HG03039 (cell line): ENCODE measurements at regions not wholly inside any gene's neighbourhood (a gene's known extent, or its start where the extent isn't known, plus 50 kb on each side); places are given as distances from the start of the nearest gene placed in this dataset.

Source experiments
- ATAC-seq: cut with Tn5 transposase; IDR thresholded peaks from one replicate; pipeline ENCODE4 v1.9.1; 2021; ENCODE audit warnings: mild to moderate bottlenecking, moderate library complexity; ENCODE audit not compliant: unreplicated experiment

DNA sequence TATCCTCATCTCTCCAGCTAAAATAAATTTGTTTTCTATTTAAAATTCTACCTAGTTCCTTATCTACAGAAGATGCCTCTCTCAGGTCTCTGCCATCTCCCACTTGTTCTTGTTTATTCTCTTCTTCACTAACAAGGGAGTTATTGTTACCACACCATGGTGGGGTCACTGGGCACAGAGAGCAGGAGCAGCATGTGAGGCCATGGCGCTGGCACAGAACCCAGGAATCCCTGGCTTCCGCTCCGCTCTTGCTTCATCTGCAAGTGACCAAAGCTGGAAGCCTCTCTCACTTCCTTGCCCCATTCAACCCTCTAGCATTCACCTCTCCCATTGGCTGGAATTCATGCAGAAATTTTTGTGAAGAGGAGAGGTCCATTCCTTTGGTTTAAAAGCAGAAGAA, 190.7 kb upstream of the NCAM1 start:
- no peak for ATAC-seq

- ATAC-seq, result no peak
Observed at GRCh38 chr11:112771851-112772250, 189.4 kb upstream of the NCAM1 start.

DNA sequence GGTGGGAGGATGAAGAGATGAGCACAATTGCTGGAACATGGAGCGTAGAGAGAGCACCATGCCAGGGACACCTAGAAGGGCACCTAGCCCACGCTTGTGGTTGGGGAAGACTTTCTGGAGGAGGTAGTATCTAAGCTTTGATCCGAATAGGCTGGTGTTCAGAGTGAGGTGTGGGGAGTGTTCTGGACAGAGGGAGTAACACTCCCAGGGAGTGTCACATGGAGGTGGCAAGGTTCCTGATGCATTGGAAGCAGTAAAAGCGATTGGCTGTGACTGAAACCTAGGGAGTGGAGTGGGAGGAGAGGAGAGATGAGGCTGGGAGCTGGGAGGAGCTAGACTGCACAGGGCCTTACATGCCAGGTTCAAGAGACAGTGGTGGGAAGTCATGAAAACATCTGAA, 188.0 kb upstream of the NCAM1 start:
- ATAC-seq, result no peak

DNA sequence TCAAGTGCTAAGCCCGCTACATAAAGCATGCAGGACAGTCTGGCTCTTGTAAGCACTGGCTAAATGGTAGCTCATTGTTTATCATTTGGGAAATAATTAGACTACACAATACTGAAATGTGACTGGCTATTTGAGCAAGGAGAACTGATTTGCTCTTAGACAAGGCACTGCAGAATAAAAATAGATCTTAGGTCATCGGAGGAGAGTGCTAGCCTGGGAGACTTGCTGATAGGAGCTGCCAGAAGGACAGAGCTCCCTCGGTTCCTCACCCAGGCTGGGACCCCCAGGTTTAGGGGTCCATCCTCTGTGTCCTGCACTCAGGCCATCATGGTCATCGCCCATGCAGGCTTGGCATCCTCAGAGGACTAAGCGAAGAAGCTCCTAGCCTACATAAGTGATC, 184.4 kb upstream of the NCAM1 start:
- ATAC-seq, result no peak

DNA sequence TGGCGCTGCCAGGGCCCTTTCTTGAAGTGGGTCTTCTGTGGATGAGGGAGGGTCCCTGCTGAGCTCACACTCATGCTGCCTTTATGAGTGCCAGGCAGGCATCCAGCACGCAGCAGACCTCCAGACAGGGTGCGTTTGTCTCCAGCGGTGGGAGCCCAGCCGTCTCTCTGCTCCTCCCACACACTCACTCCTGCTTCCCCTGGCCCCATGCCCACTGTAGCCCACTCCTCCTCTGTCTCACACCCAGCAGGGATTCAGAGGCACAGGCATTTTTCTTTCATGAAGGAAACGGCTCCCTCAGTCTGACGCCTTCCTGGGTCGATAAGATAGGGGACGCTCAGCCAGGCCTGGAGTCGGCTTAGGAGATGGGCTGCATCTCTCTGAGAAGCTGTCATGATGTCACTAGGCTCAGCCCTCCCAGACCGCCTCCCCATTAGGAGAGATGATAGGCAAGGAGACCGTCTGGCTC, 183.9 kb upstream of the NCAM1 start:
- no peak for ATAC-seq

DNA sequence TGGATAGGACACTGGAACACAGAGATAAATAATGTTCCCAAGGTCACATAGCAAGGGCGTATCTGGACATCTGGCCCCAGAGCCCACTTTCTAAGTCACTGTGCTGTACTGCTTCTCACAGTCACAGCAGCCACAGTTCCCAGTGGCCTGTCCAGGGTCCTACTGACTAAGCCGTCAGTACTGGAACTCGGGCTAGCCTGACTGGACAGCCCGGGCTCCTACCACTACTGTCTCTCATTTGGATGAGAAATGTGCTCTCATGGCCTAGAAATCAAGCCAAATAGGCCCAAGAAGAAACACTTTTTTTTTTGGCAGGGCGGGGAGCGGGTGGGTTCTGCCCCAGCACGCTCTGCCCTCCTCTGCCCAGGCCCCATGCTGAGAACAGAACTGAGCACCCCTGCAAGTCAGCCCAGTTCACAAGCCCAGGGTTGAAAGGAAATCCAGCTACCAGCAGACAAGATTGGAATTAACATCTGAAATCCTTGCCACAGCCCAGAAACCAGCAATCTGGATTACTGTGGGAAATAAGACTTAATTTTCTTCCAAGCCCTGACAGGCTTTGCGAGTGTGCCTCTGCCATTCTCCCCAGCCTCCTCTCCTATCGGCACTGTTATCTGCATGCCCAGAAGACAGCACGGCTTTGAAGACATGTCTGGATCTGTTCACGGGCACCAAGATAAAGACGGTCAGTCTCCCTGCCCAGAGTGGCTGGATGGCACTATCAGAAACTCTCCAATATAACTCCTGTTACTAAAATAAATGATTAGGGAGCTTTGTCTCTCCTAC, 182.9 kb upstream of the NCAM1 start:
- ATAC-seq, result no peak

- ATAC-seq, result no peak
Observed at GRCh38 chr11:112778877-112779266, 182.3 kb upstream of the NCAM1 start.

DNA sequence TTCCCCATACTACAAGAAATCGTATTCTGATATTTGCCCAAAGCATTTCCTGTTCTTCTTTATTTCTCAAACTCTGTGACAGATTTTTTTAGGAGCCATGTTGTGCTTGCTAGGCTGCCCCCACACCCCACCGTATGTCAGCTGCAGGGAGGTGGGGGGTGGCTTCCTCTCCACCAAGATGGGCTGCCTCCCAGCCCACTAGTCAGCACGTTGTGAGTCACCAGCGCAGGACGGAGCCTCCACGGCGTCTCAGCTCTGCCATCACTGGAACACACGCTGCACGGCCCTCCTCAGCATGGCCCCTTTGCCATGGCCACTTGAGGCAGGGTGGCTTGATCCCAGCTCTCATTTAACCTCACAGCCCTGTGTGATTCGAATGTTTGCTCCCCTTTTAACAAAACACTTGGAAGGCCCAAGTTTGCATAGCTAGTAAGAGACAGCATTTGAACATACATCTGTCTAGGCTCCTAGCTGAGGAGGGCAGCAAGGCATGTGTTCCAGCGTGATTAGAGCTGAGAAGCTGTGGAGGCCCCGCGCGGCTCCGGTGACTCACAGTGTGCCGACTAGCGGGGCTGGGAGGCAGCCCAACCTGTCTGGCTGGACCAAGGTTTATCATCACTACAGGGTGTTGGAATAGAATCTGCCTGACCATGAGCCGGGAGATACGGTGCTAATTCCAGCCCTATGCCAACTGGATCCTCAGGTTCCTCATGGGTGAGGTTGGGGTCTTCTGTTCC, 180.7 kb upstream of the NCAM1 start:
- ATAC-seq, result no peak

- ATAC-seq, result no peak
Observed at GRCh38 chr11:112783945-112784322, 177.3 kb upstream of the NCAM1 start.

DNA sequence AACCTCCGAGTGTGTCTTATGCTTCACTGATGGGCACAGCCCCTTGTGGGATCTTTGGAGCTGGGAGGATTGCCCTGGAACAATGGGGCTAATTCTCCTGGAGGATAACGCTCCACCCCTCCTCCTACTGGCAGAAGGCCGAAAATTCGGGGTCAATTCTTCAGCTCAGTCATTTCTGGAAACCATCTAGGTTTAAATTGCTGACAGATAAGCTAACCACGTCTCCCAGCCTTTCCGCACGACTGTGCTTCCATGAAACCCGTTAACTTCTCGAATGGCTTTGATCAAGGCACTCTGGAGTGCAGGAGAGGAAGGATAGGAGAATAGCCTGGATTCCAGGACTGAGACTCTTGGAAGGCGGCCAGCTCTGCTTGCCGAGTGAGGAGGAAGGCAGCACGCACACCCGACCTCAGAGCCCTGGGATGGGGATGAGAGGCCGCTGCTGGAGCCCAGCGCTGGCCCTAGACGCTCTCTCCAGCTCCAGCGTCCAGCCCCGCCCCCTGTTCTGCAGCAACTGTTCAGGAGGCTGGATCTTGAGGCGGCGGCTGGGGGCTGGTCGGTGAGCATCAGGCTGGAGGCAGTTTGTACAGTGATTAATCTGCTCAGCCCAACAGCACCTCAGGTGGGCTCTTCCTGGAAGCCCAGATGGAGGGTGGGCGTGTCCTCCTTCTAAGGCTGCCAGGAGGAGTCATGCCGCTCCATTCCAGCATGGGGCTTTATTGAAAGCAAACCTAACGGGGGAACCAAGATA, 176.7 kb upstream of the NCAM1 start:
- ATAC-seq, result no peak

DNA sequence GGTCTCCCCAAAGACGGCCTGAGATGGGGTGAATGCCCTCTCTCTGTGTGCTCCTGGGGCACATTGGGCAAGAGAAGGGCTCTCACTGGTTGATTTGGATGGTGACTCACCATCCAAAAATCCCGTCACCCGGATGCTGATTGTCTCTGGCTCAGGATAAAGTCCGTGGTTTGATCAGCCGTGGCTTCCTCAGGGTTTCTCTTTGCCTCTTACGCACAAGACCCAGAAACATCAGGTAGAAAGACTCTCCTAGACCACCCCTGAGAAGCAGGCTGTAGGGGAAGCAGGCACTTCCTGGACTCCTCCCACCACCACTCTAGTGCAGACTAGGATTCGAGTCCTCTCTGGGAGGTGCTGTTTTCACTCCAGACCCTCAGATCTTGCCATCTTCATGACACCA, 176.1 kb upstream of the NCAM1 start:
- ATAC-seq, result no peak

GRCh38 chr11:112785719-112786118, 175.5 kb upstream of the NCAM1 start:
- no peak for ATAC-seq

DNA sequence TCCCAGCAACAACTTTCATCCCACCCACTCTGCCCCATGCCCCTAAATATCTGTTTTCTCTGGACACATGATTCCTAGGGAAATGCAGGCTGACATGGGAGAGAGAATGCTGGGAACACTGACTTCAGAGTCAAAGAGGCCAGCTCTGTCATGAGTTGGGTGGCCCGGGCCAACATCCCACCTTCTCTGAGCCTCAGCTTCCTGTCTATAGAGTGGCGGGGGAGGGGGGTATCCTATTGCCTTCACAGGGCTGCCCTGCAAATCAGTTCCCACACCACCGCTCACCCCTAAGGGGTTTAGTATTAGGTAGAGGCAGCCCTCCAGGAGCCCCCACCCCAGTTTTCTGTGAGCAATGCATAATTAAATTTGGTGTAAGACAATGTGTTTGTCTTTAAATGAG, 175.0 kb upstream of the NCAM1 start:
- ATAC-seq, result no peak

DNA sequence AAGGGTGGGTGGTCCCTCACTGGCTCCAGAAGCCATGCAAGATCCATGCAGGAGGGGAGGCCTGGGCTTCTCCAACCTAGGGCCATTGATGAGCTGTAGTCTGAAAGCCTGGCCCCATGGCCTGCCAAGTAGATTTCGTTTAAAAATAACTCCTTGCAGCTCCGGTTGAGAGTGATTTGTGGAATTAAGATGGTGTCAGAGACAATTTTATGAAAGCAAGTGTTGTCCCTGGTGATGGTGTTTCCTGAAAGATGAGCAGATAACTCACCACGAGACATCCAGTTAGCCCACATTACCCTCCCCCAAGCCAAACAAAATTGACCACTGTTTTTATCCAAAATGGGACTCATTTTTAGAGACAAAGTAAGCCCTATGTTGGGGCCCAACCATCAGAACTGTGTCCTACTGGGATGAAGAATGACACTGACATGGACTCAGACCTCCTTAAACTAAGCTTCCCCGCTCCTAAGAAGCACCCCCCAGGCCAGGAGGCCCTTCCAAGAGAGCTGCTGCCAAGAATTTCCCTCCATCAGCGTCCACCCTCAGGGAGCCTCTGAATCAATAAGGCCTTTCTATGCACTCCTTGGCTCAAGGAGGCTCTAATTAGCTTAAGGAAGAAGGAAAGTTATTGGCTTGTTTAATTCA, 174.2 kb upstream of the NCAM1 start:
- ATAC-seq, result no peak

DNA sequence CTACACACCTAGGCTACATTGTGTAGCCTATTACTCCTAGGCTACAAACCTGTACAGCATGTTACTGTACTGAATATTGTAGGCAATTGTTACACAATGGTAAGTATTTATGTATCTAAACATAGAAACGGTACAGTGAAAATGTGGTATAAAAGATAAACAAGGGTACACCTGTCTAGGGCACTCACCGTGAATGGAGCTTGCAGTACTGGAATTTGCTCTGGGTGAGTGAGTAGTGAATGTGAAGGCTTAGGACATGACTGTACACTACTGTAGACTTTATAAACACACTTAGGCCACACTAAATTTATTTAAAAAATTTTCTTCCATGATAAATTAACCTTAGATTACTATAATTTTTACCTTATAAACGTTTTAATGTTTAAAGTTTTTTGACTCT, 171.7 kb upstream of the NCAM1 start:
- no peak for ATAC-seq

DNA sequence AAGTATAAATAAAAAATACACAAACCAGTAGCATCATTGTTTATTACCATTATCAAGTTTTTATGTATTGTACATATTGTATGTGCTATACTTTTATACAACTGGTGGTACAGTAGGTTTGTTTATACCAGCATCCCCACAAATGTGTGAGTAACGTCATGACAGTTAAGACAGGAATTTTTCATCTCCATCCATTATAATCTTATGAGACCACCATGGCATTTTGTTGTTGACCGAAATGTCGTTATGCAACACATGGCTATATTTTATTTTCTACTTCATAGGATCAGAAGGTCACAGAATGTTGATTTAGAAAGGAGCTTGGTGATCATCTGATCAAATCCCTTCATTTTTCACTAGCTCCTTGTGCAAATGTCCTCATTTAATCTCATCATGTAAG, 170.9 kb upstream of the NCAM1 start:
- no peak for ATAC-seq

GRCh38 chr11:112792070-112792469, 169.2 kb upstream of the NCAM1 start:
- ATAC-seq, result no peak

DNA sequence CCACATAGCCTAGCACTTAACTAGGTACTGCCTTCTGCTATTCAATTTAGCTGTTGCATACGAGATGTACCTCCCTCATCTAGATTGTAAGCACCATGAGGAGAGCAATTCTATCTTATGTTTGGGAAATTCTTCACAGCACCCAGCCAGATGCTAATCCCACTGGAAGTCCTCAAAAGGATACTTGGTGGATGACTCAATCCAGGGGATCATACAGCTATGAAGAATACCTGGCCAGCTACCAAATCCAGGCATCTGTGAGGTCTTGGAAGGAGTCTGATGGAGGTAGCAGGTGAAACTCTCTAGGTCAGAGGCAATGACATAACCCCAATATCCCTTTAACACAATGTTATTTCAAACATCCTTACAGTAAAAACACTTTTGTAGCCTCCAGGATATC, 167.8 kb upstream of the NCAM1 start:
- no peak for ATAC-seq

- ATAC-seq, result no peak
Observed at GRCh38 chr11:112794331-112794846, 166.8 kb upstream of the NCAM1 start.

DNA sequence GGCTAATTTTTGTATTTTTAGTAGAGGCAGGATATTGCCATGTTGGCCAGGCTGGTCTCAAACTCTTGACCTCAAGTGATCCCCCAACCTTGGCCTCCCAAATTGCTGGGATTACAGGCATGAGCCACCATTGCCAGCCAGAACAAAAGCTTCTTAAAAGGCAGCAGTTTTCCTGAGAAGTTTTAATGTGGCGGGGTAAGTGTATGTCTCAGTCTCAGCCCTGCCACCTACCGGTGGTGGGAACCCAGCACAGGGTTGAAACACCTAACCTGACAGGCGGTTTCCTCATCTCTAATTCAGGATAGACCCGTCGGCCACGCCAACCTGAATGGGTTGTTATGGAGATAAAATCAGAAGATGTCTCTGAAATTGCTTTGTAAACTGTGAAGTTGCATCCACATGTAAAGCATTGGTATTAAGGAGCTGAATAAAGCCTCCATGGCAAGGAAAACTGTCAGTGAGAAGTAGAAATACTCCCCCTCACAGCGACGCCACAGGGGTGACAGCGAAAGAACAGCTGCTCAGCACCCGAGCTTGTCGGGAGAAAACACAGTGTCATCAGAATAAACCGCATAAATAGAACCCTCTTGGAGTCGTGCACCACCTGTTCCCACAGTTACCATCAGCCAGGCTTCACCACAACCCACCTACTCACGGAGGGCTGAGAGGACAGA, 165.9 kb upstream of the NCAM1 start:
- no peak for ATAC-seq
